IPS-NIHi7 (cell line): ENCODE measurements at regions not wholly inside any gene's neighbourhood (a gene's known extent, or its start where the extent isn't known, plus 50 kb on each side); places are given as distances from the start of the nearest gene placed in this dataset.
"Not testable (repeated sequence)": the region's sequence is repeated elsewhere in the genome, so short reads cannot be mapped to it uniquely, and the experiment has no call there.

Experiments used
- DNase-seq: peaks from one replicate; pipeline ENCODE4 v3.0.0; 2012; ENCODE audit warnings: mixed read lengths; ENCODE audit errors: extremely low spot score

DNA sequence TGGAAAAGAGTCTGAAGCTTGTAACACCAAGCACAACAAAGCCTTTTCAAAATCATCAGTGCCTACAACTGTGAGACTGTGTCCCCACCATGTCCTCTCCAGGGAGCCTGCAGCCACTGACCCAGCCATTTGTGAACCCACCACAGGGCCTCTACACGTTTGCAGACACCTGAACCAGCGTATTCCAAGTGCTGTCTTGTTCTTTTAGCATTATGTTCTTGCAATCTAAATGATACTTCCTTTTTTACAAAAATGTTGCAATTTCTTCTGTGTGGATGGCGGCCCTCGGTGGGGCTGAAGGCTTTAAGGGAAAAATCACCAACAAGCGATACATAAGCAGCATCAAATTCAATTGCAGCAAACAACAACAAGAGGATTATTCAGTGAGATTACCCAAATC, 403.2 kb upstream of the MGMT start:
- DNase-seq: no peak

- DNase-seq: not testable (repeated sequence)
Measured at GRCh38 chr10:129066529-129066928, 400.5 kb upstream of the MGMT start.

GRCh38 chr10:129071411-129071810, 395.6 kb upstream of the MGMT start:
- not testable (repeated sequence) for DNase-seq

GRCh38 chr10:129074939-129075338, 392.1 kb upstream of the MGMT start:
- no peak for DNase-seq

- no peak for DNase-seq
Measured at GRCh38 chr10:129075508-129075907, 391.5 kb upstream of the MGMT start.

DNA sequence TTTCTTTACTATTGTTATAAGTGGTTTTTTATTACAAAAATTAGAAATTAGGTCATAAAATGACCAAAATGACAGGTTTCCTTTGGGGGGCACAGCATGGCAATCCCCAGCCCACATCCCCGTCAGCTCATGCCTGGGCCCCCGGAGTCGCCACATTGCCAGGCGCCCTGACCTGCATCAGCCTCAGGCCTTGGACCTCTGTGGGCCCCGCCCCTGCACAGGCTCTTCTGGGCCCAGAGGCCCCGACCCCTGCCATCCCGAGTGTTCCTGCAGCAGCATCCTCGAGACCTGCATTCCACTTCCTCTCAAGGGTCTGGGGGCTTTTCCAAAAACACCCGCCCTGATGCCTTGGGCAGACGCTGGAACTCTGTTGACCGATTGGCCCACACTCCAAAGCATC, 391.1 kb upstream of the MGMT start:
- DNase-seq: no peak

DNA sequence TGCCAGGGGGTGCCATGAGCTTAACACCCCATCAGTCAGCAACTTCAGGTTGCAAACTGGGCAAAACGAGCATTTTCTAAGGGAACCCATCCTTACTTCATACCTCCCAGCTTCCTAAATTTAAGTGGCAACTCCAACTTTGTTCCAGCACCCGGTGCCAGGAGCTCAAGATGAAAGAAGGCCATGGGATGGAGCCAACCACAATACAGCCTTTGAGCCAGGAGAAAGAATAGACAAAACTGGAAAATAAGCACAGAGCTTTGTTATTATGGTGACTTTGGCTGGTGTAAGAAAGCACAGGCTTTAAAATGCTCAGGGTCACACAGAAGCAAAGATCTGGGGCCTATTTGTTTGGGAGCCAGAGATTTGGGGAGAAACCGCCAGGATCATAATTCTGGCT, 388.7 kb upstream of the MGMT start:
- no peak for DNase-seq

DNA sequence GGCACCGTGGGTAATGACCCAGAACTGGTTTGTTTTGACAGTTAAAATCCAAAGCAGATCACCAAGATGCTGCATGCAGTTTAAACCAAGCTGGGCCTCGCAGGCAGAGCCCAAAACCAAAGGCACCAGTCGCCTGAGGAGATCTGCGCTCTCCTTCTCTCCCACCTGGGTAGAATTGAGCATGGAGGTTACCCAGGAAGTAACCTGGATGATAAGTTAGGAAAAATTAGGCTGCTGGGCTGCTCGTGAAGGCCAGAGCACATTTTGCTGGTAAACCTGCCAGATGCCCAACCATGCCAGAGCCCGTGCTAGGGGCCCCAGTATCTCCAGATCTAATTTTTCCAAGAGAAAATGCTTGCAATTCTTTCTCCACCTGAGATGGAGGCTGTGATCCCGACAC, 388.3 kb upstream of the MGMT start:
- no peak for DNase-seq

- no peak for DNase-seq
Measured at GRCh38 chr10:129079705-129080104, 387.3 kb upstream of the MGMT start.

DNA sequence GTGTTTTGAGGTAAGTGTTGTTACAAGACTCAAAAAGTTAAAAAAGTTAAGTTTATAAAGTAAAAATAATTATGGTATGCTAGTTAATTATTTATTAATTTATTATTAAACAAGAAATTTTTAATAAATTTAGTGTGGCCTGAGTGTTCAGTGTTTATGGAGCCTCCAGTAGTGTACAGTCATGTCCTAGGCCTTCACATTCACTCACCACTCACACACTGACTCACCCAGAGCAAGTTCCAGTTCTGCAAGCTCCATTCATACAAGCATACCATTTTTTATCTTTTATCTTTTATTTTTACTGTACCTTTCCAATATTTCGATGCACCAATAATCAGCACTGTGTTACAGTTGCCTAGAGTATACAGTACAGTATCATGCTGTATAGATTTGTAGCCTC, 381.2 kb upstream of the MGMT start:
- DNase-seq: no peak

DNA sequence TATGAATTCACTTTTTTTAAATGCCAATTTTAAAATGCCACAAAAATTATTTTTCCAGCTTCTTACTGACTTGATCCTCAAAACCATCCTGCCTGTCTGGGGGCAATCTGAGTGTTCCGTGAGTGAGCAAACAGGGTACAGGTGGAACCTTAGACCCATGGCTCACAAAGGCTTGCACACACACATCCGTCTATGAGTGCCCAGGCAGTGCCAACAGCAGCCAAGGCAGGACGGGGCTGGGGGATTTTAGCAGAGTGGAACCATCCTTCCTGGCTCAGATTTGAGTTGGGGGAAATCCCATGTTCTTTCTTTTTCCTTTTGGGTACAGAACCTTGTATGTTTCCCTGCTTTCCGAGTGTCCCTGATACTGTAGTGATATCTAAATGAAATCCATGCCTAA, 377.7 kb upstream of the MGMT start:
- no peak for DNase-seq

GRCh38 chr10:129090165-129090564, 376.9 kb upstream of the MGMT start:
- no peak for DNase-seq

DNA sequence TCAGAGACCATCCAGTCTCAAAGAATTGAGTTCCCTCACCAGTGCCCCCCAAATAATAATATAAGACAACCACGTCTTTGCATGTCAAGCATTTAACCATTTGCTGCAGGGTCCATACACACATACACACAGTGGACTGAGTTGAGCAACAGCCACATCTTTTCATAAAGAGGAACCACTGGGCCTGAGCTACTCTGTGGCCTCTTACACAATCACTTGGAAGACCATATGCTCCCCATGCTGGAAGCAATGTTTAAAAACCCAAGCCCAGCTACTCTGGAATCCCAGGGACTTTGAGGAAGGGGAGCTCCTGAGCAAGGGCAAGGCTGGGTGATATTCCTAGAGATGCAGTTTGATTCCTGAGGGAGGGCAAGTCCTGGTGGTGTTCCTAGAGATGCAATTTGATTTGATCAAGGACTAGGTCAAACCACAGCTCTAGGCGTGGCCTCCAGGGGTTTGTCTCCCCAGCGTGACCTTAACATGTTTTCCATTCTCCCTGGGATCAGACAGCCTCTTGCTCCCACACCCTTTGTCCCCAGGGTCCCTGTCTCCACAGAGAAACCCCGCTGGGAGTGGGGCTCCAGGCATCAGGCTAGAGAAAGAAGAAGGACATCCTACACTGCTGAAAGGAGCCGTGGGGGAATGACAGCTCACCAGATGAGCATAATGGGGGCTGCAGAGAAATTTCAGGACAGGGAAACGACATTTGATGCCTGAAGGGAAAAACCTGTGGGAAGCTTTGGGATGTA, 376.2 kb upstream of the MGMT start:
- DNase-seq: no peak

- no peak for DNase-seq
Measured at GRCh38 chr10:129093641-129094040, 373.4 kb upstream of the MGMT start.

DNA sequence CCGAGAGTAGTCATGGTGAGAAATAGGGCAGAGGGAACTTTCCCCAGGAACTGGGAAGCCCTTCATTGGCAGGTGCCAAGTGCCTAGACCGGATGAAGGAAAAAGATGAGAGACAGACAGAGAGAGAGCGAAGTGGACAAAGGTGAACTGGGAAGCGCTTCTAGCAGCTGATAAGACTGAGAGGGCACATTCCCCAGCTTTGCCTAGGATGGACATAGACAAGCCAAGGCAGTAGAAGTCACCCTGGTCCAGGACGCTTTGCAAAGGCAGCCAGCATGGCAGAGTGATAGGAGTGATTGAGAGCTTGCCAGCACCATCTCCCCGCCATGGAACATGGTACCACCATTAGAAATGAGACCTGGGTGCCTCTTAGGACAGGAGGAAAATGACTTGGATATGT, 372.8 kb upstream of the MGMT start:
- no peak for DNase-seq

- no peak for DNase-seq
Measured at GRCh38 chr10:129094861-129095260, 372.2 kb upstream of the MGMT start.

- no peak for DNase-seq
Measured at GRCh38 chr10:129095680-129096064, 371.4 kb upstream of the MGMT start.

- DNase-seq: no peak
Measured at GRCh38 chr10:129096065-129096984, 370.7 kb upstream of the MGMT start.

DNA sequence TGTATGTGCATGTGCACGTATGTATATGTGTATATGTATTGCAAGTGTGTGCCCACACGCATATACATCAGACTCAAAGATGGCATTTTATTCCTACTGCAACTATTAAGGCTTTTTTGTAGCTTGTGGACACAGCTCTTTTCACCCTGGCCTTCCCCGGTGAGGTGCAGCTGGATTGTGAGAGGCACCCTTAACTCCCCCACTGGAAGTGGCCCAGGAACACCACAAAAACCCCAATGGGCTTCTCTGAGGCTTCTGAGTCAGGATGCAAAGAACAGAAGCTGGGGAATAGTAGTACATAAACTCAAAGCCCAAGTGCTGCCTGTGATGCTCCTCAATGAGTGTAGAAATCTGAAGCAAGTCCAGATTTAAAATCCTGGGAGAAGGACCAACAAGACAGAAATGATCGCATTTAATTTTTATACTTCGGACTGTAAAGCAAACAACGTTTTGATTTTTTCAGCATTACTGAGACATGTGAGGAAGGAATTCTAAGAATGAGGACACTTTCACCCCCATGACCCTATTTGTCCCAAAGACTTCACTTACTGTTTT, 369.2 kb upstream of the MGMT start:
- no peak for DNase-seq

GRCh38 chr10:129098517-129098916, 368.5 kb upstream of the MGMT start:
- DNase-seq: no peak

GRCh38 chr10:129099486-129099885, 367.6 kb upstream of the MGMT start:
- DNase-seq: no peak

GRCh38 chr10:129099992-129100391, 367.0 kb upstream of the MGMT start:
- no peak for DNase-seq
